ENCODE measurements at regions not wholly inside any gene's neighbourhood (a gene's known extent, or its start where the extent isn't known, plus 50 kb on each side); places are given as distances from the start of the nearest gene placed in this dataset.

DNA sequence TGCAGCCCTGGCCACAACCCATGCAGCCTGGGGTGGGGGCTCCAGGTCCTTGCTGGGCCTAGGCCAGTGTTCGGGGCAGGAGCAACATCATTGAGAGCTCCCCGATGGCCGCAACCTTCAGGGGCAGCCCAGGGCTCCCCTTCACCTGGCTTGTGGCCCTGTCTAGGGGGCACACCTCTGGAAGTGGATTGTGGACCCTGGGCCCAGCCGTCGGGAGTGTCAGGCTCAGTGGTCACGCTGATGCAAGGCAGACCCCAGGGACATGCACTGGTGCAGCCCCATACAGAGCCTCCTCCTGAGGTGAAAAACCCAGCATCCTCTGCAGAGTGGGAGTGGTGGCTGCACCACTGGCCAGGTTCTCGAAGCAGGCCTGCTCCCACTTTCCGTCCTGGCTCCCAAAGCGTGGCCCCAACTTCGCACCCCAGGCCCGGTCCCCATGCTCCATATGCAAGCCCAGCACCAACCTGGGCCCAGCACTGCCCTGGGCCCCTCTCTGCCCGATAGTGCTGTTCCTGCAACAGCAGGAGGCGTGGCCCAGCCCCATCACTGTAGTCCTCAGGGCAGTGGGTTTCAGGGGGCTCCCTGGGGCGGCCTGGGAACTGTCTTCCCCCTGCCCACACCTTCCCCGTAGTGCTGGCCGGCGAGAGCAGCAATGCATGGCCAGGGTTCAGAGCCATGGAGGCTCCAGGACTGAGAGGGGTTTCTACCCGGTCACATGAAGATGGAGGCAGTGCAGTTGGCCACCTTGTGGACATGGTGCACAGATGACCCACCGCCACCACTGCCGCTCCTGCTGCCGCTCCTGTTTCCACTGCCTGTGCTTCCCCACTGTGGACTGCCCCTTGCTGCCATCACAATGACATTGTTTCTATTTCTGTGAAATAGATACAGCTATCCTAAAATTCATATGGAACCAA lies 303.9 kb upstream of the NRG3 start:
- no peak overlapping the region for H3K4me3 ChIP-seq (ENCODE audit: low read depth, low read length, poor library complexity, severe bottlenecking)
- no peak overlapping the region for H3K9ac ChIP-seq (ENCODE audit: low read length)
- H3K9me2 ChIP-seq (ENCODE audit: low read depth, low read length): no peaks in the 10 kb centered on the region
- no peaks in the 10 kb centered on the region for H3K4me1 ChIP-seq (ENCODE audit: insufficient read depth, low read length, severe bottlenecking)
- no peaks in the 10 kb centered on the region for H3K9me3 ChIP-seq (ENCODE audit: low read length)
- no peaks in the 10 kb centered on the region for H3K27me3 ChIP-seq (ENCODE audit: insufficient read depth, low read length)
- H3F3A ChIP-seq (ENCODE audit: insufficient read depth, low read length): no peaks in the 10 kb centered on the region
- no peak overlapping the region for H2AFZ ChIP-seq (ENCODE audit: low read length)
- H3K36me3 ChIP-seq (ENCODE audit: insufficient read depth, low read length): no peaks in the 10 kb centered on the region
- H3K79me2 ChIP-seq (ENCODE audit: insufficient read depth, low read length): no peaks in the 10 kb centered on the region
- H3K27ac ChIP-seq (ENCODE audit: low read depth, low read length, poor library complexity, severe bottlenecking): no peak overlapping the region
- no peak for TF ChIP-seq EZH2 (IDR thresholded peaks at IDR 0.05; ENCODE audit: borderline replicate concordance, low read length)
- TF ChIP-seq, protein P1, sequence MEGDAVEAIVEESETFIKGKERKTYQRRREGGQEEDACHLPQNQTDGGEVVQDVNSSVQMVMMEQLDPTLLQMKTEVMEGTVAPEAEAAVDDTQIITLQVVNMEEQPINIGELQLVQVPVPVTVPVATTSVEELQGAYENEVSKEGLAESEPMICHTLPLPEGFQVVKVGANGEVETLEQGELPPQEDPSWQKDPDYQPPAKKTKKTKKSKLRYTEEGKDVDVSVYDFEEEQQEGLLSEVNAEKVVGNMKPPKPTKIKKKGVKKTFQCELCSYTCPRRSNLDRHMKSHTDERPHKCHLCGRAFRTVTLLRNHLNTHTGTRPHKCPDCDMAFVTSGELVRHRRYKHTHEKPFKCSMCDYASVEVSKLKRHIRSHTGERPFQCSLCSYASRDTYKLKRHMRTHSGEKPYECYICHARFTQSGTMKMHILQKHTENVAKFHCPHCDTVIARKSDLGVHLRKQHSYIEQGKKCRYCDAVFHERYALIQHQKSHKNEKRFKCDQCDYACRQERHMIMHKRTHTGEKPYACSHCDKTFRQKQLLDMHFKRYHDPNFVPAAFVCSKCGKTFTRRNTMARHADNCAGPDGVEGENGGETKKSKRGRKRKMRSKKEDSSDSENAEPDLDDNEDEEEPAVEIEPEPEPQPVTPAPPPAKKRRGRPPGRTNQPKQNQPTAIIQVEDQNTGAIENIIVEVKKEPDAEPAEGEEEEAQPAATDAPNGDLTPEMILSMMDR (IDR thresholded peaks at IDR 0.05; ENCODE audit: low read length): no peak
- no peaks in the 10 kb centered on the region for H4K20me1 ChIP-seq (ENCODE audit: insufficient read depth, low read length)
- H3K4me2 ChIP-seq (ENCODE audit: low read length): no peak overlapping the region

DNA sequence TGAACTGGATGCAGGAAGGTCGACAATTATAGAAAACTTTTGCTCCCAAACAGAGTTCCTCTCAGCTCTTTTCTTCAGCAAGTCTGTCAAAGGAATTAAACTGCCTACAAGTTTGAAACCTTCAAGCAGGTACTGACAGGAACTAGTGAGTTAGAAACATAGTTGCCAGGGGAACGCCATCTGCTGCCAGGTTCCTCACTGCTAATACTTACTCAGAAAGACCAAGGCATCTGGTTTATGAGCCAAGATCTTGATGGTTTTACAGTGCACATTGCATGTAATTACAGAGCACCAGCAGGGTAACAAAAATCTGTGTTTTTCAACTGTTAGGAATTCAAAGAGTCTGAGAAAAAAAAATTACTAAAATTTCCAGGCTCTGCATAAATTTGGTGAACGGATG lies 300.0 kb upstream of the NRG3 start:
- Histone ChIP-seq H3K79me2 (ENCODE audit: insufficient read depth, low read length) (no peaks in the 10 kb centered on the region), H3K27ac (ENCODE audit: low read depth, low read length, poor library complexity, severe bottlenecking) (no peak overlapping the region), H3K27me3 (ENCODE audit: insufficient read depth, low read length) (no peaks in the 10 kb centered on the region), H3F3A (ENCODE audit: insufficient read depth, low read length) (no peaks in the 10 kb centered on the region), H4K20me1 (ENCODE audit: insufficient read depth, low read length) (no peaks in the 10 kb centered on the region), H3K9me2 (ENCODE audit: low read depth, low read length) (no peaks in the 10 kb centered on the region), H2AFZ (ENCODE audit: low read length) (no peak overlapping the region), H3K4me3 (ENCODE audit: low read depth, low read length, poor library complexity, severe bottlenecking) (no peak overlapping the region), H3K9me3 (ENCODE audit: low read length) (no peaks in the 10 kb centered on the region), H3K4me1 (ENCODE audit: insufficient read depth, low read length, severe bottlenecking) (no peaks in the 10 kb centered on the region), H3K36me3 (ENCODE audit: insufficient read depth, low read length) (no peaks in the 10 kb centered on the region), H3K4me2 (ENCODE audit: low read length) (no peak overlapping the region), H3K9ac (ENCODE audit: low read length) (no peak overlapping the region)
- TF ChIP-seq EZH2 (IDR thresholded peaks at IDR 0.05; ENCODE audit: borderline replicate concordance, low read length): no peak
- TF ChIP-seq, protein P1 (IDR thresholded peaks at IDR 0.05; ENCODE audit: low read length): no peak

DNA sequence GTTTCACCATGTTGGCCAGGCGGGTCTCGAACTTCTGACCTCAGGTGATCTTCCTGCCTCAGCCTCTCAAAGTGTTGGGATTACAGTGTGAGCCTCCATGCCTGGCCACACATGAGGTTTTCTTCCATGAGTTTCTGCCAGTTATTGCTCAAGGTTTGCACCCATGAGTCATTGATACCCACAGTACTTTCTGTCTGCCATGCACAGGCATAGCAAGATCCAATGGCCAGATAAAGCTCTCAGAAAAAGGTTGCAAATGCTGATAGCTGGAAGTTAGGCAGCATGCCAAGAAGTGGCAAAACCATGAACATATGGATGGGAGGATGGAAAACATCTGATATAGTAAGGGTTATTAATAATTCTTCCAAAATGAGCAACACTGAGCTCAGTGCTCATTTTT lies 298.7 kb upstream of the NRG3 start:
- no peak overlapping the region for H2AFZ ChIP-seq (ENCODE audit: low read length)
- H3K79me2 ChIP-seq (ENCODE audit: insufficient read depth, low read length): no peaks in the 10 kb centered on the region
- H3K27ac ChIP-seq (ENCODE audit: low read depth, low read length, poor library complexity, severe bottlenecking): no peak overlapping the region
- no peak overlapping the region for H3K4me2 ChIP-seq (ENCODE audit: low read length)
- no peak overlapping the region for H3K9ac ChIP-seq (ENCODE audit: low read length)
- H3K36me3 ChIP-seq (ENCODE audit: insufficient read depth, low read length): no peaks in the 10 kb centered on the region
- TF ChIP-seq, protein P1 (IDR thresholded peaks at IDR 0.05; ENCODE audit: low read length): no peak
- no peak for TF ChIP-seq EZH2 (IDR thresholded peaks at IDR 0.05; ENCODE audit: borderline replicate concordance, low read length)
- no peaks in the 10 kb centered on the region for H3K9me2 ChIP-seq (ENCODE audit: low read depth, low read length)
- no peaks in the 10 kb centered on the region for H3F3A ChIP-seq (ENCODE audit: insufficient read depth, low read length)
- H3K4me3 ChIP-seq (ENCODE audit: low read depth, low read length, poor library complexity, severe bottlenecking): no peak overlapping the region
- no peaks in the 10 kb centered on the region for H4K20me1 ChIP-seq (ENCODE audit: insufficient read depth, low read length)
- no peaks in the 10 kb centered on the region for H3K27me3 ChIP-seq (ENCODE audit: insufficient read depth, low read length)
- no peaks in the 10 kb centered on the region for H3K4me1 ChIP-seq (ENCODE audit: insufficient read depth, low read length, severe bottlenecking)
- H3K9me3 ChIP-seq (ENCODE audit: low read length): no peaks in the 10 kb centered on the region
